GM13976 (cell line): ENCODE measurements at regions not wholly inside any gene's neighbourhood (a gene's known extent, or its start where the extent isn't known, plus 50 kb on each side); places are given as distances from the start of the nearest gene placed in this dataset.

Source experiments
- DNase-seq: peaks from one replicate; pipeline ENCODE4 v3.0.0; 2012; ENCODE audit warnings: low spot score
- CTCF ChIP-seq: IDR thresholded peaks from 2 replicates; pipeline ENCODE4 v1.5.1; 2012; ENCODE audit warnings: borderline replicate concordance, mild to moderate bottlenecking; ENCODE audit not compliant: insufficient read depth; ENCODE audit errors: extremely low read depth, missing control alignments, control extremely low read depth
- in situ Hi-C: fragments of 300-500 bp; cut with MboI; formaldehyde crosslinking; loops from one replicate; pipeline ENCODE4 v1.12.0; 2022; ENCODE audit warnings: low sequenced_read_pairs, mixed read lengths, inconsistent platforms; ENCODE audit not compliant: unreplicated experiment

GRCh38 chr3:105967117-105967516 lies 98.3 kb upstream of the CBLB start:
- in situ Hi-C loops, result no loop called here
- DNase-seq, result no peak
- no peak for TF ChIP-seq CTCF

GRCh38 chr3:105970283-105970682 lies 101.5 kb upstream of the CBLB start:
- TF ChIP-seq CTCF, result no peak
- in situ Hi-C loops, result no loop called here
- DNase-seq, result no peak

GRCh38 chr3:105972069-105972468 lies 103.3 kb upstream of the CBLB start:
- TF ChIP-seq CTCF, result no peak
- no peak for DNase-seq
- in situ Hi-C loops, result no loop called here

- in situ Hi-C loops, result no loop called here
- no peak for TF ChIP-seq CTCF
- no peak for DNase-seq
Observed at GRCh38 chr3:105974381-105974780, 105.6 kb upstream of the CBLB start.

GRCh38 chr3:105976196-105976595 lies 107.4 kb upstream of the CBLB start:
- no peak for DNase-seq
- TF ChIP-seq CTCF, result no peak
- in situ Hi-C loops, result no loop called here

GRCh38 chr3:105979961-105980360 lies 111.1 kb upstream of the CBLB start:
- no peak for TF ChIP-seq CTCF
- no peak for DNase-seq
- in situ Hi-C loops, result no loop called here

- DNase-seq, result no peak
- in situ Hi-C loops, result no loop called here
- no peak for TF ChIP-seq CTCF
Observed at GRCh38 chr3:105982207-105982606, 113.4 kb upstream of the CBLB start.
